ENCODE measurements at regions not wholly inside any gene's neighbourhood (a gene's known extent, or its start where the extent isn't known, plus 50 kb on each side); places are given as distances from the start of the nearest gene placed in this dataset.

DNA sequence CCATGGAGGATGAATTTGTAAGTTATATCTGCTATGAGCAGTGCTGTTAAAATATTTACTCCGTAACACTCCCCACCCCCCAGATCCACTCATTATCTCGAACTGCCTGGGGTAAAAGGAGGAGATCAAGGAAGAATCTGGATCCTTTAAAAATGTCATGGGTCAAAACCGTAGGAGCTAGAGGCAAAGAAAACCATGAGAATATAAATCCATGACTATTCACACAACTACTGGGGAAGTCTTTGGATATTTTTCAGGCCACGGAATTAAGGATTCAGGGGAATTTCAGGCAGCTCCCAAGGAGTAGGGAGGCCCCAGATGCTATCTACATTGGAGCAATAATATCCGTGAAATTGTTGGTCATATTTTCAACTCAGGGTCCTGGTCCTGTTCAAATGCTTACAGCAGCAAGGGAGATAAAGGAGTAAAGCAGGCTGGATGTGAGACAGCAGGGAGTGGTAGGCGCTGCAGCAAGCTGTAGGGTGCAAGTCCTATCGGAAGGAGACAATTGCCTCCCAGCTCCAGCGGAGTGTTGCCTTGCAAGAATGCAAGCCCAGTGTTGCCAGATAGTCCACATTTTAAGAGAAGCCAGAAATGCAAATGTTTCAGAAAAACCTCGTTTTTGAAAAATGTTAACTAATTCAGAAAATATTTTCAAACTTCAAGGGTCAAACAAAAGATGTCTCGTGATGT is 116.2 kb upstream of the KIT start:
- TF ChIP-seq, protein P1, sequence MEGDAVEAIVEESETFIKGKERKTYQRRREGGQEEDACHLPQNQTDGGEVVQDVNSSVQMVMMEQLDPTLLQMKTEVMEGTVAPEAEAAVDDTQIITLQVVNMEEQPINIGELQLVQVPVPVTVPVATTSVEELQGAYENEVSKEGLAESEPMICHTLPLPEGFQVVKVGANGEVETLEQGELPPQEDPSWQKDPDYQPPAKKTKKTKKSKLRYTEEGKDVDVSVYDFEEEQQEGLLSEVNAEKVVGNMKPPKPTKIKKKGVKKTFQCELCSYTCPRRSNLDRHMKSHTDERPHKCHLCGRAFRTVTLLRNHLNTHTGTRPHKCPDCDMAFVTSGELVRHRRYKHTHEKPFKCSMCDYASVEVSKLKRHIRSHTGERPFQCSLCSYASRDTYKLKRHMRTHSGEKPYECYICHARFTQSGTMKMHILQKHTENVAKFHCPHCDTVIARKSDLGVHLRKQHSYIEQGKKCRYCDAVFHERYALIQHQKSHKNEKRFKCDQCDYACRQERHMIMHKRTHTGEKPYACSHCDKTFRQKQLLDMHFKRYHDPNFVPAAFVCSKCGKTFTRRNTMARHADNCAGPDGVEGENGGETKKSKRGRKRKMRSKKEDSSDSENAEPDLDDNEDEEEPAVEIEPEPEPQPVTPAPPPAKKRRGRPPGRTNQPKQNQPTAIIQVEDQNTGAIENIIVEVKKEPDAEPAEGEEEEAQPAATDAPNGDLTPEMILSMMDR (IDR thresholded peaks at IDR 0.05; ENCODE audit: insufficient read depth, low read length): no peak
- TF ChIP-seq POLR2AphosphoS5 (IDR thresholded peaks at IDR 0.05; ENCODE audit: low read depth) (no peak), GABPA (IDR thresholded peaks at IDR 0.05; ENCODE audit: low read depth) (no peak), SPI1 (IDR thresholded peaks at IDR 0.05; ENCODE audit: borderline replicate concordance, low read depth) (no peak)
- TF ChIP-seq, protein P2, sequence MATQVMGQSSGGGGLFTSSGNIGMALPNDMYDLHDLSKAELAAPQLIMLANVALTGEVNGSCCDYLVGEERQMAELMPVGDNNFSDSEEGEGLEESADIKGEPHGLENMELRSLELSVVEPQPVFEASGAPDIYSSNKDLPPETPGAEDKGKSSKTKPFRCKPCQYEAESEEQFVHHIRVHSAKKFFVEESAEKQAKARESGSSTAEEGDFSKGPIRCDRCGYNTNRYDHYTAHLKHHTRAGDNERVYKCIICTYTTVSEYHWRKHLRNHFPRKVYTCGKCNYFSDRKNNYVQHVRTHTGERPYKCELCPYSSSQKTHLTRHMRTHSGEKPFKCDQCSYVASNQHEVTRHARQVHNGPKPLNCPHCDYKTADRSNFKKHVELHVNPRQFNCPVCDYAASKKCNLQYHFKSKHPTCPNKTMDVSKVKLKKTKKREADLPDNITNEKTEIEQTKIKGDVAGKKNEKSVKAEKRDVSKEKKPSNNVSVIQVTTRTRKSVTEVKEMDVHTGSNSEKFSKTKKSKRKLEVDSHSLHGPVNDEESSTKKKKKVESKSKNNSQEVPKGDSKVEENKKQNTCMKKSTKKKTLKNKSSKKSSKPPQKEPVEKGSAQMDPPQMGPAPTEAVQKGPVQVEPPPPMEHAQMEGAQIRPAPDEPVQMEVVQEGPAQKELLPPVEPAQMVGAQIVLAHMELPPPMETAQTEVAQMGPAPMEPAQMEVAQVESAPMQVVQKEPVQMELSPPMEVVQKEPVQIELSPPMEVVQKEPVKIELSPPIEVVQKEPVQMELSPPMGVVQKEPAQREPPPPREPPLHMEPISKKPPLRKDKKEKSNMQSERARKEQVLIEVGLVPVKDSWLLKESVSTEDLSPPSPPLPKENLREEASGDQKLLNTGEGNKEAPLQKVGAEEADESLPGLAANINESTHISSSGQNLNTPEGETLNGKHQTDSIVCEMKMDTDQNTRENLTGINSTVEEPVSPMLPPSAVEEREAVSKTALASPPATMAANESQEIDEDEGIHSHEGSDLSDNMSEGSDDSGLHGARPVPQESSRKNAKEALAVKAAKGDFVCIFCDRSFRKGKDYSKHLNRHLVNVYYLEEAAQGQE (IDR thresholded peaks at IDR 0.05; ENCODE audit: insufficient replicate concordance, low read depth): no peak

All from HL-60 (cell line).